A673 (cell line): ENCODE measurements at regions not wholly inside any gene's neighbourhood (a gene's known extent, or its start where the extent isn't known, plus 50 kb on each side); places are given as distances from the start of the nearest gene placed in this dataset.

Source experiments
- BruUV-seq: library from RNA; stranded (reverse); fragments of 400-500 nt; replicated peaks from 2 replicates; lab custom pipeline; 2021; lab: Mats Ljungman, UMichigan
- CTCF ChIA-PET: fragments of 300-600 bp; sonication (Branson Sonifier 250); formaldehyde crosslinking; loops from one replicate; lab custom pipeline; 2022; ENCODE audit warnings: antibody characterized with exemption; lab: Charles Lee
- POLR2A ChIA-PET: fragments of 300-600 bp; sonication (Branson Sonifier 250); formaldehyde crosslinking; loops from one replicate; lab custom pipeline; 2022; ENCODE audit warnings: antibody characterized with exemption; ENCODE audit not compliant: low non-redundant PET; lab: Charles Lee
- DNase-seq: peaks from one replicate; pipeline ENCODE4 v3.0.0-alpha.2; 2015; ENCODE audit warnings: low spot score
- H3K27ac ChIP-seq: fragments of 200-600 bp; sonication (generic); 2 replicates; pipeline ENCODE4 v1.5.1; 2016; ENCODE audit warnings: mixed run types, low read depth, mild to moderate bottlenecking, mixed read lengths, antibody characterized with exemption, low read length; ENCODE audit not compliant: poor library complexity, severe bottlenecking
- H3K27me3 ChIP-seq: fragments of 200-600 bp; sonication (generic); replicated peaks from 2 replicates; pipeline ENCODE4 v1.6.1; 2017; ENCODE audit warnings: mixed run types, low read depth, mild to moderate bottlenecking, mixed read lengths, antibody characterized with exemption, low read length; ENCODE audit not compliant: insufficient read depth, poor library complexity
- H3K36me3 ChIP-seq: fragments of 200-600 bp; sonication (generic); 2 replicates; pipeline ENCODE4 v1.6.1; 2016; ENCODE audit warnings: mixed run types, mild to moderate bottlenecking, mixed read lengths, antibody characterized with exemption, low read length; ENCODE audit not compliant: insufficient read depth, poor library complexity, severe bottlenecking
- H3K4me1 ChIP-seq: fragments of 200-600 bp; sonication (generic); 2 replicates; pipeline ENCODE4 v1.6.1; 2017; ENCODE audit warnings: mixed run types, mild to moderate bottlenecking, mixed read lengths, antibody characterized with exemption, low read length; ENCODE audit not compliant: insufficient read depth, poor library complexity, severe bottlenecking
- H3K4me3 ChIP-seq: fragments of 200-600 bp; sonication (generic); 2 replicates; pipeline ENCODE4 v1.5.1; 2016; ENCODE audit warnings: low read depth, mixed run types, mild to moderate bottlenecking, mixed read lengths, low read length; ENCODE audit not compliant: poor library complexity, severe bottlenecking
- H3K9me3 ChIP-seq: fragments of 200-600 bp; sonication (generic); 2 replicates; pipeline ENCODE4 v1.6.1; 2016; ENCODE audit warnings: mixed run types, low read depth, mild to moderate bottlenecking, mixed read lengths, antibody characterized with exemption, low read length; ENCODE audit not compliant: poor library complexity, severe bottlenecking
- EZH2 ChIP-seq: fragments of 200-600 bp; sonication (generic); IDR thresholded peaks from 2 replicates; pipeline ENCODE4 v1.6.1; 2017; ENCODE audit warnings: borderline replicate concordance, low read depth, mild to moderate bottlenecking, mixed read lengths, antibody characterized with exemption, low read length; ENCODE audit not compliant: poor library complexity, severe bottlenecking
- intact Hi-C: fragments of 100-400 bp; cut with micrococcal nuclease; formaldehyde crosslinking; loops from one replicate; pipeline ENCODE4 v1.10.0; 2022; ENCODE audit not compliant: unreplicated experiment
- TF ChIP-seq, protein P1 (sequence below): fragments of 300-800, 200-600 bp; sonication (generic); conservative IDR thresholded peaks from 2 replicates; pipeline ENCODE4 v1.5.1; 2017; ENCODE audit warnings: low read depth, mild to moderate bottlenecking, antibody characterized with exemption, low read length, moderate library complexity, mixed read lengths

DNA sequence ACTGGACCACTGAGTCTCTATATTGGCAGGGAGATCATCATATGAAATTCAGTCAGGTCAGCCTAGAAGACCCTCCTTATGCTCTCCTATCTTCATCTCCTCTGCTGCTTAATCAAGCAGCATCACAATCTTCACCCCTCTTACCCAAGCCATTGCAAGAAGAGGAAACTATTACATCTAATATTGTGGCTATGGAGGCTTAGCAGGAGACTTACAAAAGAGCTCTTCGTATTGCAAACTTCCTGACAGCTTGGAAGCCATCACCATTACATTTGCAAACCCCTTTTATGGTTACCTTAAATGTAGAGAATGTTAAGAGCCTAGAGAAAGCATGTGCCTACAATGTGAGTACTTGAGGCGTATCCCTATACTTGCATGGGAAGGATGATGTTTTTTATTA lies 87.2 kb upstream of the STXBP5 start:
- ChIA-PET CTCF (no interaction called here), POLR2A (no interaction called here)
- no TSS peak for BruUV-seq
- no peak for TF ChIP-seq EZH2
- TF ChIP-seq, protein P1, sequence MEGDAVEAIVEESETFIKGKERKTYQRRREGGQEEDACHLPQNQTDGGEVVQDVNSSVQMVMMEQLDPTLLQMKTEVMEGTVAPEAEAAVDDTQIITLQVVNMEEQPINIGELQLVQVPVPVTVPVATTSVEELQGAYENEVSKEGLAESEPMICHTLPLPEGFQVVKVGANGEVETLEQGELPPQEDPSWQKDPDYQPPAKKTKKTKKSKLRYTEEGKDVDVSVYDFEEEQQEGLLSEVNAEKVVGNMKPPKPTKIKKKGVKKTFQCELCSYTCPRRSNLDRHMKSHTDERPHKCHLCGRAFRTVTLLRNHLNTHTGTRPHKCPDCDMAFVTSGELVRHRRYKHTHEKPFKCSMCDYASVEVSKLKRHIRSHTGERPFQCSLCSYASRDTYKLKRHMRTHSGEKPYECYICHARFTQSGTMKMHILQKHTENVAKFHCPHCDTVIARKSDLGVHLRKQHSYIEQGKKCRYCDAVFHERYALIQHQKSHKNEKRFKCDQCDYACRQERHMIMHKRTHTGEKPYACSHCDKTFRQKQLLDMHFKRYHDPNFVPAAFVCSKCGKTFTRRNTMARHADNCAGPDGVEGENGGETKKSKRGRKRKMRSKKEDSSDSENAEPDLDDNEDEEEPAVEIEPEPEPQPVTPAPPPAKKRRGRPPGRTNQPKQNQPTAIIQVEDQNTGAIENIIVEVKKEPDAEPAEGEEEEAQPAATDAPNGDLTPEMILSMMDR = no peak
- Histone ChIP-seq H3K4me3 (no peak overlapping the region), H3K27me3 (peaks cover 18% of the 10 kb centered on the region), H3K27ac (no peak overlapping the region), H3K36me3 (no peaks in the 10 kb centered on the region), H3K9me3 (no peaks in the 10 kb centered on the region), H3K4me1 (no peaks in the 10 kb centered on the region)
- DNase-seq = no peak
- intact Hi-C loops = no loop called here

DNA sequence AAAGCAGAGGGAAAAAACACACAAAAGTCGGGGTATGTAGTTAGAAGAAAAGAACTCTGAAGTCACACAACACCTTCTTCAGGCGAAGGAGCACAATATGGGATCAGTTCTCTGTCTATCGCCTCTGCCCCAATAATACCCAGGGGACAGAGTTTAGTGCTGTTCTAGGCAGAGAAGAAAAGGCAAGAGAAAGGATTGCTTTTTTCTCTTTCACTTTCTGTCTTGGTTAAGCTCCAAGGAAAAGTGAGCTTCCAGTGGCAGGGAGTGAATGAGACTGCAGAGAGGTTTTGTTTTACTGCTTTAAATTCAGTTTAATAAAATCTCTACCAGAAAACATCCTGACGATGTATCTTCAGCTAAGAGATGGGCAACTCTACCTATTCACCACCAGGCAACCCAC lies 86.6 kb upstream of the STXBP5 start:
- CTCF ChIA-PET = no interaction called here

DNA sequence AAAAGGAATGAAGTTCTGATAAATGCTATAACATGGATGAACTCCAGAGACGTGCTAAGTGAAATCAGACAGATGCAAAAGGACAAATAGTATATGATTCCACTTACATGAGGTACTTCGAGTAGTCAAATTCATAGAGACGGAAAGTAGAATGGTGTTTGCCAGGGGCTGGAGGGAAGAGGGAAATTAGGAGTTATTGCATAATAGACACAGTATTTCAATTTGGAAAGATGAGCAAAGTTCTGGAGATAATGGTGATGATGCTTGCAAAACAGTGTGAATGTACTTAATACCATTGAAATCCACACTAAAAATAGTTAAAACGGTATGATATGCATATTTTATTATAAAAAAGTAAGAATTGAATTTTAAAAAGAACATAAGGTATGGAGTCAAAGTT lies 84.9 kb upstream of the STXBP5 start:
- intact Hi-C loops = no loop called here
- POLR2A ChIA-PET = no interaction called here
- no peak overlapping the region for H3K27ac ChIP-seq

More for the DNA sequence above, 86.6 kb upstream of the STXBP5 start:
- no peak overlapping the region for H3K4me3 ChIP-seq
- no TSS peak for BruUV-seq
- POLR2A ChIA-PET = no interaction called here
- H3K27ac ChIP-seq = no peak overlapping the region
- no peaks in the 10 kb centered on the region for H3K9me3 ChIP-seq
- peaks cover 18% of the 10 kb centered on the region for H3K27me3 ChIP-seq
- no peak for TF ChIP-seq EZH2
- TF ChIP-seq, protein P1 = no peak
- no peaks in the 10 kb centered on the region for H3K4me1 ChIP-seq
- no peaks in the 10 kb centered on the region for H3K36me3 ChIP-seq
- intact Hi-C loops = no loop called here
- no peak for DNase-seq

More for the DNA sequence above, 84.9 kb upstream of the STXBP5 start:
- H3K36me3 ChIP-seq = no peaks in the 10 kb centered on the region
- CTCF ChIA-PET = no interaction called here
- peaks cover 18% of the 10 kb centered on the region for H3K27me3 ChIP-seq
- no peak overlapping the region for H3K4me3 ChIP-seq
- no peak for DNase-seq
- TF ChIP-seq, protein P1 = no peak
- no peak for TF ChIP-seq EZH2
- BruUV-seq = no TSS peak
- no peaks in the 10 kb centered on the region for H3K4me1 ChIP-seq
- H3K9me3 ChIP-seq = no peaks in the 10 kb centered on the region
